ENCODE measurements at regions not wholly inside any gene's neighbourhood (a gene's known extent, or its start where the extent isn't known, plus 50 kb on each side); places are given as distances from the start of the nearest gene placed in this dataset.

DNA sequence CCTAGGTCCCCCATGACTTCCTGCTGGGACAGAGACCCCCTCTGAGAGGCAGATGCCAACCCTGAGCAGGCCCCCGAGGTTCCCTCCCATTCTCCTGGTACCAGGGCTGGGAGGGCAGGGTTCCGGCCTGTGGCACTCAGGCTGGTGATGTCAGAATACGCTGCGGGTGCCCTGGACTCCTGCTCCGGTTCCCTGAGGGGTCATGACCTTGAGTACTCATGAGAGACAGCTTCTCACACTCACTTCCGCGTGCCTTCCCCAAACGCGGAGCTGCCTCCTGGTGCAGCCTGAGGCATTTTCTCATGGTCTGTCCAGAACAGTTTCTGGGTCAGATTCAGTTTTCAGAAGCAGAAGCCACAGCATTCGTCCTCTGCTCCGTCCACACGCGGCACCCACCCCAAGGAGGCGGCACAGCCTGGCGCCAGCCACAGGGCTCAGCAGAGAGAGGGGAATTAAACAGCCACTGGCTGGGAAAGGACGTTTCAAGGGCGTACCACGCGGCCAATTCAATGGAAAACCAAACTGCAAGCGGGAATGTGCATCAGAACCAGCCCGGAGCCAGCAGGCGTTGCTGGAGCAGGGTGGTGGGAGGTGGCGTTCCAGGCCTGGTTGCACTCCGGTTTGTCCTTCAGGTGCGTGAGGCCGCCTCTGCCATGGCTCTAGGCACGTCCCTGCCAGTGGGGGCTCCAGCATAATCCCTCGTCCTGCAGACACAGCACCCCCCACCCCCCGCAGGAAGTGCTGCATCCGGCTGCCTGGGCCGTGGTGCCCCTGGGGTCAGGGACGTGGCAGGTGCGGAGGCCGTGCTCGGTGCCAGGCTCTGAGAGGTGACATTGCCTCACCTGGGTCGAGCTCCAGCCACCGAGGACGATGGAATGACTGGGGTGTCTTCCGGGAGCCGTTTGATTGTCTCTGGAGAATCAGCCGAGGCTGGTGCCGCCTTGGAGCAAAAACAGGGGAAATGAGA lies 58.3 kb upstream of the BHLHE23 start:
- TF ChIP-seq, protein P1, sequence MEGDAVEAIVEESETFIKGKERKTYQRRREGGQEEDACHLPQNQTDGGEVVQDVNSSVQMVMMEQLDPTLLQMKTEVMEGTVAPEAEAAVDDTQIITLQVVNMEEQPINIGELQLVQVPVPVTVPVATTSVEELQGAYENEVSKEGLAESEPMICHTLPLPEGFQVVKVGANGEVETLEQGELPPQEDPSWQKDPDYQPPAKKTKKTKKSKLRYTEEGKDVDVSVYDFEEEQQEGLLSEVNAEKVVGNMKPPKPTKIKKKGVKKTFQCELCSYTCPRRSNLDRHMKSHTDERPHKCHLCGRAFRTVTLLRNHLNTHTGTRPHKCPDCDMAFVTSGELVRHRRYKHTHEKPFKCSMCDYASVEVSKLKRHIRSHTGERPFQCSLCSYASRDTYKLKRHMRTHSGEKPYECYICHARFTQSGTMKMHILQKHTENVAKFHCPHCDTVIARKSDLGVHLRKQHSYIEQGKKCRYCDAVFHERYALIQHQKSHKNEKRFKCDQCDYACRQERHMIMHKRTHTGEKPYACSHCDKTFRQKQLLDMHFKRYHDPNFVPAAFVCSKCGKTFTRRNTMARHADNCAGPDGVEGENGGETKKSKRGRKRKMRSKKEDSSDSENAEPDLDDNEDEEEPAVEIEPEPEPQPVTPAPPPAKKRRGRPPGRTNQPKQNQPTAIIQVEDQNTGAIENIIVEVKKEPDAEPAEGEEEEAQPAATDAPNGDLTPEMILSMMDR (conservative IDR thresholded peaks at IDR 0.05; ENCODE audit: low read depth, low read length), result no peak
- TF ChIP-seq EZH2phosphoT487 (IDR thresholded peaks at IDR 0.05; ENCODE audit: borderline replicate concordance, low read length), result no peak

All from PC-3 (cell line).